ENCODE measurements at regions not wholly inside any gene's neighbourhood (a gene's known extent, or its start where the extent isn't known, plus 50 kb on each side); places are given as distances from the start of the nearest gene placed in this dataset.

DNA sequence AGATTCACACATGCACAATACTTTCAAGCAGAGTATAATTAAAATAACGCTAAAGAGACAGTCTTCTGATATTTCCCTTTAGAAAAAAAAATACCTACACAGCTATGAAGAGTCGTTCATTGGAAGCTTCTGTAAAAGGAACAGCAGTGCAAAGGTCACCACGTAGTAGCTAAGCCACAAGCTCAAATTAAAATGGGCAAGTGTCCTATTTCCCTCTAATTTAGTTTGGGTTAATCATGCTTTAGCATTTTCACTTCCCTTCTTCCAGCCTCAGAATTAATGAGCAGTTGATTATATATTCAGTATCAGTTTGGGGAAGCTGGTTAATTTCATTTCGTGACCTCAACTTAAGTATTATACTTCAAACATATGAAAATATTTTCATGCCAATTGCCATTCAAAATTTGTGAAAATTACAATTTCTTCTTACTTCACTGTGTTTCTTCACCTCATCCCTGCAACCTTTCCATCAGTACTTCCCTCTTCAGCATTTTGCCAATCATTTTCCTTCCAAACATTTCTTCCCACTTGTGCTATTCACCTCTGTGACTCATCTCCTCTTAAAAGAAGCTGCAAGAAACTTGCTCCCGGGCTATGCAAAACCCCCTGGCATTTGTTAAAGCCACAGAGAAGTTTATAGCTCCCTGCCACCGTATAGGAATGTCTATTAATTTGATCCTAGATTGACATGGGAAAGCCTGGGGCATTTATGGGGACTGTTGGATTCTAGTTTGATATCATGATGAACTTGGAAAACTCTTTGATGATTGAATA is 83.0 kb downstream of the DMRTA1 start:
- TF ChIP-seq, protein P1, sequence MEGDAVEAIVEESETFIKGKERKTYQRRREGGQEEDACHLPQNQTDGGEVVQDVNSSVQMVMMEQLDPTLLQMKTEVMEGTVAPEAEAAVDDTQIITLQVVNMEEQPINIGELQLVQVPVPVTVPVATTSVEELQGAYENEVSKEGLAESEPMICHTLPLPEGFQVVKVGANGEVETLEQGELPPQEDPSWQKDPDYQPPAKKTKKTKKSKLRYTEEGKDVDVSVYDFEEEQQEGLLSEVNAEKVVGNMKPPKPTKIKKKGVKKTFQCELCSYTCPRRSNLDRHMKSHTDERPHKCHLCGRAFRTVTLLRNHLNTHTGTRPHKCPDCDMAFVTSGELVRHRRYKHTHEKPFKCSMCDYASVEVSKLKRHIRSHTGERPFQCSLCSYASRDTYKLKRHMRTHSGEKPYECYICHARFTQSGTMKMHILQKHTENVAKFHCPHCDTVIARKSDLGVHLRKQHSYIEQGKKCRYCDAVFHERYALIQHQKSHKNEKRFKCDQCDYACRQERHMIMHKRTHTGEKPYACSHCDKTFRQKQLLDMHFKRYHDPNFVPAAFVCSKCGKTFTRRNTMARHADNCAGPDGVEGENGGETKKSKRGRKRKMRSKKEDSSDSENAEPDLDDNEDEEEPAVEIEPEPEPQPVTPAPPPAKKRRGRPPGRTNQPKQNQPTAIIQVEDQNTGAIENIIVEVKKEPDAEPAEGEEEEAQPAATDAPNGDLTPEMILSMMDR (IDR thresholded peaks at IDR 0.05; ENCODE audit: low read depth, low read length): no peak
- TF ChIP-seq MYC (IDR thresholded peaks at IDR 0.05; ENCODE audit: low read depth, low read length): no peak
- TF ChIP-seq POLR2A (IDR thresholded peaks at IDR 0.05; ENCODE audit: extremely low read depth, insufficient read length): no peak
- TF ChIP-seq, protein P2, sequence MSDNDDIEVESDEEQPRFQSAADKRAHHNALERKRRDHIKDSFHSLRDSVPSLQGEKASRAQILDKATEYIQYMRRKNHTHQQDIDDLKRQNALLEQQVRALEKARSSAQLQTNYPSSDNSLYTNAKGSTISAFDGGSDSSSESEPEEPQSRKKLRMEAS (IDR thresholded peaks at IDR 0.05; ENCODE audit: low read depth, low read length): no peak
